ENCODE measurements at regions not wholly inside any gene's neighbourhood (a gene's known extent, or its start where the extent isn't known, plus 50 kb on each side); places are given as distances from the start of the nearest gene placed in this dataset.

GRCh38 chr16:85550953-85551924 is 61.9 kb upstream of the GSE1 start:
- no peak overlapping the region for H3K4me3 ChIP-seq (ENCODE audit: low read depth, low read length)
- H3K36me3 ChIP-seq (ENCODE audit: control insufficient read depth, insufficient read depth, low read length), result no peaks in the 10 kb centered on the region
- TF ChIP-seq CTCF (IDR thresholded peaks at IDR 0.05; ENCODE audit: insufficient read depth, low read depth, low read length), result no peak
- ChIA-PET POLR2A (no interaction called here), CTCF (interaction anchor here (1.1 to 2.1 kb wide), 4 partner anchors 90 to 798 kb away, joined by 3 to 7 read pairs (median 4); no protein-coding TSS in a partner anchor)
- DNase-seq (ENCODE audit: low read depth), result no peak
- H3K27me3 ChIP-seq (ENCODE audit: control insufficient read depth, insufficient read depth, low read length), result no peaks in the 10 kb centered on the region

- Histone ChIP-seq H3K36me3 (ENCODE audit: control insufficient read depth, insufficient read depth, low read length) (no peaks in the 10 kb centered on the region), H3K4me3 (ENCODE audit: low read depth, low read length) (peak overlapping the region; percentile 76), H3K27me3 (ENCODE audit: control insufficient read depth, insufficient read depth, low read length) (no peaks in the 10 kb centered on the region)
- no peak for TF ChIP-seq CTCF (IDR thresholded peaks at IDR 0.05; ENCODE audit: insufficient read depth, low read depth, low read length)
- CTCF ChIA-PET, result interaction anchor here (0.7 to 2.6 kb wide), 11 partner anchors 8 to 133 kb away, joined by 3 to 13 read pairs (median 5); no protein-coding TSS in a partner anchor
- POLR2A ChIA-PET, result no interaction called here
- no peak for DNase-seq (ENCODE audit: low read depth)
These were observed 60.1 kb upstream of the GSE1 start for GRCh38 chr16:85552980-85553435.

GRCh38 chr16:85553436-85554113 is 59.5 kb upstream of the GSE1 start:
- TF ChIP-seq CTCF (IDR thresholded peaks at IDR 0.05; ENCODE audit: insufficient read depth, low read depth, low read length), result no peak
- ChIA-PET POLR2A (interaction anchor here (0.6 kb wide), 1 partner anchor 92 kb away, joined by 3 read pairs; no protein-coding TSS in a partner anchor), CTCF (interaction anchor here (0.8 to 2.6 kb wide), 12 partner anchors 9 to 134 kb away, joined by 3 to 13 read pairs (median 4); no protein-coding TSS in a partner anchor)
- no peaks in the 10 kb centered on the region for H3K27me3 ChIP-seq (ENCODE audit: control insufficient read depth, insufficient read depth, low read length)
- peak overlapping the region; percentile 76 for H3K4me3 ChIP-seq (ENCODE audit: low read depth, low read length)
- H3K36me3 ChIP-seq (ENCODE audit: control insufficient read depth, insufficient read depth, low read length), result no peaks in the 10 kb centered on the region
- no peak for DNase-seq (ENCODE audit: low read depth)

- CTCF ChIA-PET, result interaction anchor here (0.7 to 2.6 kb wide), 11 partner anchors 10 to 440 kb away, joined by 3 to 13 read pairs (median 3); partner anchors contain the start of gene GSE1
- POLR2A ChIA-PET, result interaction anchor here (0.6 kb wide), 1 partner anchor 93 kb away, joined by 3 read pairs; no protein-coding TSS in a partner anchor
- peak overlapping the region; percentile 76 for H3K4me3 ChIP-seq (ENCODE audit: low read depth, low read length)
- TF ChIP-seq CTCF (IDR thresholded peaks at IDR 0.05; ENCODE audit: insufficient read depth, low read depth, low read length), result no peak
- H3K36me3 ChIP-seq (ENCODE audit: control insufficient read depth, insufficient read depth, low read length), result no peaks in the 10 kb centered on the region
- H3K27me3 ChIP-seq (ENCODE audit: control insufficient read depth, insufficient read depth, low read length), result no peaks in the 10 kb centered on the region
- DNase-seq (ENCODE audit: low read depth), result peak; percentile 37
These were observed 58.8 kb upstream of the GSE1 start for GRCh38 chr16:85554114-85554888.

Measured in BJ (cell line).